ENCODE measurements at regions not wholly inside any gene's neighbourhood (a gene's known extent, or its start where the extent isn't known, plus 50 kb on each side); places are given as distances from the start of the nearest gene placed in this dataset.

DNA sequence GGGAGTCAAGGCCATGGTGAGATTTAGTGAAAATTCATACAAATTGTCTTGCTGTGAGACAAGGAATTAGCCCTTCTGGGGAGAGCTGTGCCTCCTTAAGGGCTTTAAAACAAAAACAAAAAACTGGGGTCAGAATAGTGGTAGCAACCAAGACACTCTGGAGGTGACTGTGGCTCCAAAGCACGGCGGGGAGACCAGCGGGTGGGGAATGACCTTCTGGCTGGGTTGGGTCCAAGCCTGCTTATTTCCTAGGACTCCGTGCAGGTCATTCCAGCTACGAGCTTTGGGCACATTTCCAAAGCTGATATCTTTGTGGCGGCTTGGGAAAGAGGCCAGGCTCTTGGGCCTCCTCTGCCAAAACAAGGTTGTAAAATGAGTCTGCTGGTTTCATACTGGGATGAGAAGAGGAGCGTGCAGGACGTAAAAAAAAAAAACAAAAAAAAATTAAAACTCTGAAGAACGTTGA lies 348.3 kb downstream of the UQCRFS1 start:
- Histone ChIP-seq H3K9me3 (ENCODE audit: control insufficient read depth, insufficient read depth, low read length) (no peaks in the 10 kb centered on the region), H3K4me3 (ENCODE audit: low read length) (no peak overlapping the region), H3K4me1 (ENCODE audit: control insufficient read depth, insufficient read depth, low read length) (no peaks in the 10 kb centered on the region), H3K27me3 (ENCODE audit: control insufficient read depth, insufficient read depth, low read length) (no peaks in the 10 kb centered on the region), H3K27ac (ENCODE audit: low read length) (no peak overlapping the region), H3K36me3 (ENCODE audit: control insufficient read depth, insufficient read depth, low read length) (no peaks in the 10 kb centered on the region)
- WGBS (ENCODE audit: insufficient coverage, insufficient read length) = no CpG with 5 or more reads among the region's 9 CpGs
- no peak for DNase-seq (ENCODE audit: low read depth, low spot score)

DNA sequence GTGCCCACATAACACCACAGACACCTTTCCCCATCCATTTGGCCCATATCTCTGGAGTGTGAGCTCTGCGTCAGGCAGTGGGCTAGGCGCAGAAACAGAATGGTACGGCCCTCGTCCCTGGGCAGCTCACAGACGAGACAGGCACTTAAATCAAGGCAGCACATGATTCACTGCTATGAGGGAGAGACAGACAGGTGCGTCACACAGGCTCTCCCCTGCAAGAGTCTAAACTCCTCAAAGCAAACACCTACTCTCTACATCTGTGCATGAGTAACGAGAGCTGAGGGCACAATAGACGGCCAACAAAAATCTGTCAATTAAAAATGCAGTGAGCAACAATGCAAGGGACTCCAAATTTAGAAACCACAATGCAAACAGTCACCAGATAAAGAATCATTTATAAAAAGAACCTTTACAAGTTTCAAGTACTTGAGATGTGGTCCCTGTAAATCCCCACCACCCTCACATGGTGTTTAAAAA lies 348.9 kb downstream of the UQCRFS1 start:
- Histone ChIP-seq H3K27me3 (ENCODE audit: control insufficient read depth, insufficient read depth, low read length) (no peaks in the 10 kb centered on the region), H3K27ac (ENCODE audit: low read length) (no peak overlapping the region), H3K4me3 (ENCODE audit: low read length) (no peak overlapping the region), H3K36me3 (ENCODE audit: control insufficient read depth, insufficient read depth, low read length) (no peaks in the 10 kb centered on the region), H3K4me1 (ENCODE audit: control insufficient read depth, insufficient read depth, low read length) (no peaks in the 10 kb centered on the region), H3K9me3 (ENCODE audit: control insufficient read depth, insufficient read depth, low read length) (no peaks in the 10 kb centered on the region)
- no CpG with 5 or more reads among the region's 8 CpGs for WGBS (ENCODE audit: insufficient coverage, insufficient read length)
- DNase-seq (ENCODE audit: low read depth, low spot score) = no peak

DNA sequence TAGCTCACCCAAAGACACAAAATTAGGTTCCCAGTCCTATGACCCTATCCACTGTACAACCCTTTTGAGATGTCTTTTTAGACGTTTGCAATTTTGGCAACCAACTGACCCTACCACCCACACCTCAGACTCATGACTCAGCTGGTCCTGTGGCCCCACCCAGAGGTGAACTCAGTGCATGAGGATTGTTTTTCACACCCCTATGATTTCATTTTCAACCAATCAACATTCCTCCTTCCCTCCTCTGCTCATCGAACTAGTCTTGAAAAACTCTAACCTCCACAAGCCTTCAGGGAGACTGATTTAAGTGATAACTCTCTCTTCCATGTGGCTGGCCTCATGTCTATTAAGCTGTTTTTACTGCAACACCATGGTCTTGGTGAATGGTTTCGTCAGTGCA lies 350.7 kb downstream of the UQCRFS1 start:
- Histone ChIP-seq H3K27ac (ENCODE audit: low read length) (no peak overlapping the region), H3K4me1 (ENCODE audit: control insufficient read depth, insufficient read depth, low read length) (no peaks in the 10 kb centered on the region), H3K4me3 (ENCODE audit: low read length) (no peak overlapping the region), H3K9me3 (ENCODE audit: control insufficient read depth, insufficient read depth, low read length) (no peaks in the 10 kb centered on the region), H3K27me3 (ENCODE audit: control insufficient read depth, insufficient read depth, low read length) (no peaks in the 10 kb centered on the region), H3K36me3 (ENCODE audit: control insufficient read depth, insufficient read depth, low read length) (no peaks in the 10 kb centered on the region)
- no peak for DNase-seq (ENCODE audit: low read depth, low spot score)
- WGBS (ENCODE audit: insufficient coverage, insufficient read length) = no CpG with 5 or more reads among the region's 3 CpGs

DNA sequence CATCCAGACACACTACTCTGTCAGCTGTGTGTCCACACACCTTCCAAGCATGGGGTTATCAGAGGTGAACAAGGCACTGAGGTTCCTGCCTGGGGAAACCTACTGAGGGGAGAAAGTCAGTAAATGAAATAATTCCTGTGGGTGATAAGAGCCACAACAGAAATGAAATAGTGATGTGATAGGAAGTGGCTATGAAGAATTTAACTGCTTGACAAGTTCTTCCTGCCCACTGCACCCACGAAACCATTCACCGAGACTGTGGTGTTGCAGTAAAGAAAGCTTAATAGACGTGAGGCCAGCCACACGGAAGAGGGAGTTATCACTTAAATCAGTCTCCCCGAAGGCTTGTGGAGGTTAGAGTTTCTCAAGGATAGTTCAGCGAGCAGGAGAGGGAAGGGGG lies 353.1 kb downstream of the UQCRFS1 start:
- no peak overlapping the region for H3K27ac ChIP-seq (ENCODE audit: low read length)

DNA sequence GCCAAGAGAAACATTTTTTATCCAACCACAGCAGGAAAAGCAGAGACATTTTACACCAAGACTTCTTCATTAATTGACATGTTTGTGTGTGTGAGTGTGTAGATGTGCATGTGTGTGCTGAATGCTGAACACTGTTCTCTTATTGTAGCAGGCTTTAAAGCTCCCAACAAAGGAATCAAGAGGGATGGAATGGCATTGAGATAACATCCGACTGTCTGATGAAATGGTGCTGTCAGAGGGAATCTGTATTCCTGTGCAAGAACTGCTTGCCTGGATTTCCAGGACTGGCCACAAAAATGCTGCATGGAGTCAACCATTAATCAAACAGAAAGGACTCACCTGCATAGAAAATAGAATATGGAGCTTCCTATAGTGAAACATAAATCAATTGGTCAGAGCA lies 354.0 kb downstream of the UQCRFS1 start:
- Histone ChIP-seq H3K9me3 (ENCODE audit: control insufficient read depth, insufficient read depth, low read length) (no peaks in the 10 kb centered on the region), H3K27me3 (ENCODE audit: control insufficient read depth, insufficient read depth, low read length) (no peaks in the 10 kb centered on the region), H3K27ac (ENCODE audit: low read length) (no peak overlapping the region), H3K4me1 (ENCODE audit: control insufficient read depth, insufficient read depth, low read length) (no peaks in the 10 kb centered on the region), H3K36me3 (ENCODE audit: control insufficient read depth, insufficient read depth, low read length) (no peaks in the 10 kb centered on the region), H3K4me3 (ENCODE audit: low read length) (no peak overlapping the region)
- WGBS (ENCODE audit: insufficient coverage, insufficient read length) = no CpG with 5 or more reads among the region's 1 CpG
- no peak for DNase-seq (ENCODE audit: low read depth, low spot score)

More for the DNA sequence above, 353.1 kb downstream of the UQCRFS1 start:
- WGBS (ENCODE audit: insufficient coverage, insufficient read length) = no CpG with 5 or more reads among the region's 6 CpGs
- no peak for DNase-seq (ENCODE audit: low read depth, low spot score)
- Histone ChIP-seq H3K4me3 (ENCODE audit: low read length) (no peak overlapping the region), H3K36me3 (ENCODE audit: control insufficient read depth, insufficient read depth, low read length) (no peaks in the 10 kb centered on the region), H3K9me3 (ENCODE audit: control insufficient read depth, insufficient read depth, low read length) (no peaks in the 10 kb centered on the region), H3K27me3 (ENCODE audit: control insufficient read depth, insufficient read depth, low read length) (no peaks in the 10 kb centered on the region), H3K4me1 (ENCODE audit: control insufficient read depth, insufficient read depth, low read length) (no peaks in the 10 kb centered on the region)

DNA sequence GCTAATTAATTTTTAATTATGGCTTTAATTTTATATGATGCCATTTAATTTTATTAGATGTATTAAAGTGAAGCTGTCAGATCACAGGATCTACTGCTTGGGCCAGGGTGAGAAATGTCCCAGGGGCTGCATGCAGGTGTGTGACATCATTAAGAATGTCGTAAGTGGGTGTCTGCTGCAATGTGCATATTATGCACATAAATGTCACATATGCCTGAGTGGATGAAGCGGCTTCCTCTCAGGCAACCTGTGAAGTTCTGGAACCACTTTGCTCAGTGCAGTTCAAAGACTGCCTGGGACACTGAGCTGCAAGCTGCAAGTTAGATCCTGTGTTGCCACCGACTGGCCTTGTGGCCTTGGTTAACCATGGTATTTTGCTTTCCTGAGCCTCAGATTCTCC lies 355.0 kb downstream of the UQCRFS1 start:
- WGBS (ENCODE audit: insufficient coverage, insufficient read length) = no CpG with 5 or more reads among the region's 3 CpGs
- no peaks in the 10 kb centered on the region for H3K27me3 ChIP-seq (ENCODE audit: control insufficient read depth, insufficient read depth, low read length)
- H3K4me1 ChIP-seq (ENCODE audit: control insufficient read depth, insufficient read depth, low read length) = no peaks in the 10 kb centered on the region
- H3K9me3 ChIP-seq (ENCODE audit: control insufficient read depth, insufficient read depth, low read length) = no peaks in the 10 kb centered on the region
- H3K27ac ChIP-seq (ENCODE audit: low read length) = no peak overlapping the region
- no peak overlapping the region for H3K4me3 ChIP-seq (ENCODE audit: low read length)
- H3K36me3 ChIP-seq (ENCODE audit: control insufficient read depth, insufficient read depth, low read length) = no peaks in the 10 kb centered on the region
- no peak for DNase-seq (ENCODE audit: low read depth, low spot score)

DNA sequence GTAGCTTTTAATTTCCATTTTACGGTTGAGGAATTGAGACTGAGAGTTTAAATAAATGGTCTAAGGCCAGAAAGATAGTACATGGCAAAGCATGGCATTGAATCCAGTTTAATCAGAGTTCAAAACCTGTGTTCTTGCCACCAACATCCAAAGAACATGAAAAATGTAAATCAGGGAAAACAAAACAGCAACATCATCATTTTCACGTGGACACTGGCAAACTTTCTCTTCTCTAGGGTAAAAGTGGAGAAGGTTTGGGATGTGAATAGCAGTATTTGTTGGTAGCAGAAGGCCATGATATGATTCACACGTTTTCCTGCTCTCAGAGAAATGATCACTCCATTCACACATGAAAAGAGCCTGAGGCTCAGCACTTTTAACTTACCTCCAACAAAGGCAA lies 357.7 kb downstream of the UQCRFS1 start:
- H3K27ac ChIP-seq (ENCODE audit: low read length) = no peak overlapping the region

DNA sequence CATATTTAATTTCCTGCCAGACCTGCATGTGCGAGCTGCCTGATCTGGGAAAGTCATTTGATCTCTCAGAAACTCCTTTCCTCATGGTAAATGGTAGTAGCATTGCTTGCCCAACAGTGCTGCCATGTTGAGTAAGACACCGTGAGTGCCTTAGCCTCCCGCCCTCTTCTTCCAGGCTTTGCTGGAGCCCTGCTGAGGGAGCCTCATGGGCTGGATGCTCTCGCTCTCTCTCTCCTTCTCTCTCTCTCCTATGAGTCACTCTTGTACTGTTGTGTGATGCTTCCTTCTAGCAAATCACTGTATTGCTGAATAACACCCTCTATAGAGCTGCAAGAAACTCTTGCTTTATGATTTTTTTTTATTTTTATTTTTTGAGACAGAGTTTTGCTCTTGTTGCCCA lies 365.5 kb downstream of the UQCRFS1 start:
- Histone ChIP-seq H3K9me3 (ENCODE audit: control insufficient read depth, insufficient read depth, low read length) (no peaks in the 10 kb centered on the region), H3K36me3 (ENCODE audit: control insufficient read depth, insufficient read depth, low read length) (no peaks in the 10 kb centered on the region), H3K27ac (ENCODE audit: low read length) (no peak overlapping the region), H3K4me1 (ENCODE audit: control insufficient read depth, insufficient read depth, low read length) (peaks cover 3% of the 10 kb centered on the region; the same call in 1 of the 2 replicates), H3K27me3 (ENCODE audit: control insufficient read depth, insufficient read depth, low read length) (no peaks in the 10 kb centered on the region), H3K4me3 (ENCODE audit: low read length) (no peak overlapping the region)
- WGBS (ENCODE audit: insufficient coverage, insufficient read length) = no CpG with 5 or more reads among the region's 4 CpGs
- DNase-seq (ENCODE audit: low read depth, low spot score) = no peak

More for the DNA sequence above, 357.7 kb downstream of the UQCRFS1 start:
- WGBS (ENCODE audit: insufficient coverage, insufficient read length) = no CpG with 5 or more reads among the region's 3 CpGs
- no peaks in the 10 kb centered on the region for H3K9me3 ChIP-seq (ENCODE audit: control insufficient read depth, insufficient read depth, low read length)
- H3K36me3 ChIP-seq (ENCODE audit: control insufficient read depth, insufficient read depth, low read length) = no peaks in the 10 kb centered on the region
- no peaks in the 10 kb centered on the region for H3K27me3 ChIP-seq (ENCODE audit: control insufficient read depth, insufficient read depth, low read length)
- no peaks in the 10 kb centered on the region for H3K4me1 ChIP-seq (ENCODE audit: control insufficient read depth, insufficient read depth, low read length)
- no peak overlapping the region for H3K4me3 ChIP-seq (ENCODE audit: low read length)
- no peak for DNase-seq (ENCODE audit: low read depth, low spot score)

DNA sequence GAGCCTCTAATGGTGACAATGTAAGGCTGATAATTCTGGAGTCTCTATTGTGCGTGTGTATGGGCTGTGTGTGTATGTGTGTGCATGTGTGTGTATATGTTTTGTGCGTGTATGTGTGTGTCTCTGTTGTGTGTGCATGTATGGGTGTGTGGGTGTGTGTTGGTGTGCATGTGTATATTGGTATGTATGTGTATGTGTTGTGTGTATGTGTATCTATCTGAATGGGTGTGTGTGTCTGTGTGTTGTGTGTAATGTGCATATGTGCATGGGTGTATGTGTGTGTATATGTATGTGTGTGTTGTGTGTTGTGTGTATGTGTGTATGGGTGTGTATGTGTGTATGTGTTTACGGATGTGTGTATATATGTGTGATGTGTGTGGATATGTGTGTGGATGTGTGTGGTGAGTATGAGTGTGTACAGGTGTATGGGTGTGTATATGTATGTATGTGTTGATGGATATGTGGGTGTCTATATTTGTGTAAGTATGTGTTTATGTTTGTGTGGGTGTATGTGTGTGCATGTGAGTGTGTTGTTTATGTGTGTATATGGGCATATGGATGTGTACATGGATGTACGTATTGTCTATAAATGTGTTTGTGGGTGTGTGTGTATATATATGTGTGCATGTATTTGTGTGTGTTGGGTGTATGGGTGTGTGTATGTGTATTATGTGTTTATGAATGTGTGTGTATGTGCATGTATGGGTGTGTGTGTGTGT lies 366.7 kb downstream of the UQCRFS1 start:
- H3K4me1 ChIP-seq (ENCODE audit: control insufficient read depth, insufficient read depth, low read length) = peaks cover 3% of the 10 kb centered on the region; the same call in 1 of the 2 replicates
- H3K9me3 ChIP-seq (ENCODE audit: control insufficient read depth, insufficient read depth, low read length) = no peaks in the 10 kb centered on the region
- no peak overlapping the region for H3K4me3 ChIP-seq (ENCODE audit: low read length)
- H3K36me3 ChIP-seq (ENCODE audit: control insufficient read depth, insufficient read depth, low read length) = no peaks in the 10 kb centered on the region
- no peaks in the 10 kb centered on the region for H3K27me3 ChIP-seq (ENCODE audit: control insufficient read depth, insufficient read depth, low read length)
- 100% methylated on average over 2 of the region's 4 CpGs for WGBS (ENCODE audit: insufficient coverage, insufficient read length)
- no peak overlapping the region for H3K27ac ChIP-seq (ENCODE audit: low read length)
- DNase-seq (ENCODE audit: low read depth, low spot score) = no peak

DNA sequence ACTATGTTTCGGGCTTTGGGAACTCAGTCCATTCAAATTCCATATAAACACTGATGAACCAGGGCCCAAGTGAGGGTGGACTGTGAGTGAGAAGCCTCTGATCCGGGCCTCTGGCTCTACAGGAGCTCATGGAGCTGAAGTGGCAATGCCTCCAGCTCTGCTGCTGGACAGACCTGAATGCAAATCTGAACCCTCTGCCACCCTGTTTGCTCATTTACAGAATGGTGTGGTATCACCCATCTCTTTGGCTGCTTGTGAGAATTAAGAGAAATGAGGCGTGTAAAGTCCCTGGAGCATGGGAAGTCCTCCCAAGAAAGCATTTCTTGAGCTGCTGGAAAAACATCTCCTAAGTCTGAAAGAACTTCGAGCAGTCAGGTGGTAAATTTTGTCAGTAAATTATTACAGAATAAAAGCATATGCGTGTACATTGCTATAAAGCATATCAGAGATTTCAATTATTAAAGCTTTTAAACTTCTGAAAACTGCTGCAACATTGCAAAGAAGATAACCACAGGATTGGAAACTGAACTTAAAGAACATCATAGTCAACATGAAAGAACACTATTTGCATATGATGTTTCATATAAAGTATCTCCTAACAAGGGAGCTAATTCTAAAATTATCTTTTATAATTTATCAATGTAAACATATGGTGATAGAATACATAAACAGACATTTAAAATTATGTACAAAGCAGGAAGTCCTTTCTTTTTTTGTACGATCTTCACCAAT lies 369.0 kb downstream of the UQCRFS1 start:
- Histone ChIP-seq H3K9me3 (ENCODE audit: control insufficient read depth, insufficient read depth, low read length) (no peaks in the 10 kb centered on the region), H3K4me3 (ENCODE audit: low read length) (no peak overlapping the region), H3K4me1 (ENCODE audit: control insufficient read depth, insufficient read depth, low read length) (peaks cover 7% of the 10 kb centered on the region), H3K36me3 (ENCODE audit: control insufficient read depth, insufficient read depth, low read length) (no peaks in the 10 kb centered on the region), H3K27me3 (ENCODE audit: control insufficient read depth, insufficient read depth, low read length) (no peaks in the 10 kb centered on the region), H3K27ac (ENCODE audit: low read length) (no peak overlapping the region)
- WGBS (ENCODE audit: insufficient coverage, insufficient read length) = no CpG with 5 or more reads among the region's 6 CpGs
- DNase-seq (ENCODE audit: low read depth, low spot score) = no peak

Data from iPS DF 6.9 (cell line).